ENCODE measurements at regions not wholly inside any gene's neighbourhood (a gene's known extent, or its start where the extent isn't known, plus 50 kb on each side); places are given as distances from the start of the nearest gene placed in this dataset.
"Not testable (repeated sequence)": the region's sequence is repeated elsewhere in the genome, so short reads cannot be mapped to it uniquely, and the experiment has no call there.

GRCh38 chr6:9732056-9732455 is 682.8 kb downstream of the TFAP2A start:
- Histone ChIP-seq H3K79me2 (ENCODE audit: low read length) (no peaks in the 10 kb centered on the region), H3K4me1 (ENCODE audit: insufficient read depth, low read length) (no peaks in the 10 kb centered on the region), H3K27me3 (ENCODE audit: low read length) (peaks cover 30% of the 10 kb centered on the region; the same call in 1 of the 2 replicates), H3K4me3 (ENCODE audit: low read length) (no peak overlapping the region), H3K36me3 (ENCODE audit: low read depth, low read length) (no peaks in the 10 kb centered on the region), H3F3A (ENCODE audit: low read length, unreplicated experiment) (no peaks in the 10 kb centered on the region), H3K9me3 (ENCODE audit: low read length) (no peaks in the 10 kb centered on the region), H4K20me1 (ENCODE audit: low read length) (no peaks in the 10 kb centered on the region), H3K4me2 (ENCODE audit: low read length) (no peak overlapping the region), H3K27ac (ENCODE audit: low read length) (no peak overlapping the region), H3K9ac (ENCODE audit: low read length) (no peak overlapping the region), H2AFZ (ENCODE audit: low read length) (no peak overlapping the region), H3K9me2 (replicated peaks; ENCODE audit: low read length) (no peaks in the 10 kb centered on the region)
- intact Hi-C loops (cut with micrococcal nuclease), result no loop called here
- BruUV-seq (replicated peaks), result no TSS peak
- DNase-seq (no peak), ATAC-seq (no peak)
- POLR2A ChIA-PET (ENCODE audit: unreplicated experiment), result no interaction called here
- CTCF ChIA-PET, result no interaction called here
- no peak for TF ChIP-seq CTCF (conservative IDR thresholded peaks at IDR 0.05; ENCODE audit: low read depth, low read length)

GRCh38 chr6:9725776-9726175 is 689.1 kb downstream of the TFAP2A start:
- intact Hi-C loops (cut with micrococcal nuclease); H3K27ac ChIP-seq (ENCODE audit: low read length); H3K9me2 ChIP-seq (replicated peaks; ENCODE audit: low read length); CTCF ChIA-PET; H3K36me3 ChIP-seq (ENCODE audit: low read depth, low read length); POLR2A ChIA-PET (ENCODE audit: unreplicated experiment); H3K4me1 ChIP-seq (ENCODE audit: insufficient read depth, low read length); H3K9ac ChIP-seq (ENCODE audit: low read length); H3K9me3 ChIP-seq (ENCODE audit: low read length); H3K4me3 ChIP-seq (ENCODE audit: low read length); DNase-seq; BruUV-seq (replicated peaks); ATAC-seq; H4K20me1 ChIP-seq (ENCODE audit: low read length); H3F3A ChIP-seq (ENCODE audit: low read length, unreplicated experiment); H3K79me2 ChIP-seq (ENCODE audit: low read length); H2AFZ ChIP-seq (ENCODE audit: low read length); H3K4me2 ChIP-seq (ENCODE audit: low read length): not testable (repeated sequence)
- H3K27me3 ChIP-seq (ENCODE audit: low read length), result peaks cover 12% of the 10 kb centered on the region; the same call in 1 of the 2 replicates

- Histone ChIP-seq H3K27ac (ENCODE audit: low read length) (no peak overlapping the region), H3K9me3 (ENCODE audit: low read length) (no peaks in the 10 kb centered on the region), H4K20me1 (ENCODE audit: low read length) (no peaks in the 10 kb centered on the region), H3K4me2 (ENCODE audit: low read length) (no peak overlapping the region), H3K4me3 (ENCODE audit: low read length) (no peak overlapping the region), H3K79me2 (ENCODE audit: low read length) (no peaks in the 10 kb centered on the region), H3K9ac (ENCODE audit: low read length) (no peak overlapping the region), H3K9me2 (replicated peaks; ENCODE audit: low read length) (no peaks in the 10 kb centered on the region), H2AFZ (ENCODE audit: low read length) (no peak overlapping the region), H3K27me3 (ENCODE audit: low read length) (peaks cover 48% of the 10 kb centered on the region), H3K36me3 (ENCODE audit: low read depth, low read length) (no peaks in the 10 kb centered on the region), H3K4me1 (ENCODE audit: insufficient read depth, low read length) (no peaks in the 10 kb centered on the region), H3F3A (ENCODE audit: low read length, unreplicated experiment) (no peaks in the 10 kb centered on the region)
- no TSS peak for BruUV-seq (replicated peaks)
- CTCF ChIA-PET, result no interaction called here
- TF ChIP-seq CTCF (conservative IDR thresholded peaks at IDR 0.05; ENCODE audit: low read depth, low read length) (no peak), EZH2 (IDR thresholded peaks at IDR 0.05; ENCODE audit: low read length, unreplicated experiment) (no peak), EZH2phosphoT487 (IDR thresholded peaks at IDR 0.05; ENCODE audit: borderline replicate concordance, low read length) (no peak)
- DNase-seq (no peak), ATAC-seq (no peak)
- POLR2A ChIA-PET (ENCODE audit: unreplicated experiment), result no interaction called here
- intact Hi-C loops (cut with micrococcal nuclease), result no loop called here
Measured at GRCh38 chr6:9717568-9717967, 697.3 kb downstream of the TFAP2A start.

Measured in PC-3 (cell line).